HEK293 (cell line): ENCODE measurements at regions not wholly inside any gene's neighbourhood (a gene's known extent, or its start where the extent isn't known, plus 50 kb on each side); places are given as distances from the start of the nearest gene placed in this dataset.

Experiments used
- PRDM10 ChIP-seq: fragments of 450-650 bp; formaldehyde crosslinking; IDR thresholded peaks from 2 replicates; pipeline ENCODE4 v1.5.1; 2016; ENCODE audit warnings: missing biosample characterization, missing genetic modification characterization
- REST ChIP-seq: fragments of 450-650 bp; formaldehyde crosslinking; IDR thresholded peaks from 2 replicates; pipeline ENCODE4 v1.5.1; 2016; ENCODE audit warnings: missing biosample characterization, missing genetic modification characterization
- SCRT1 ChIP-seq: fragments of 450-650 bp; formaldehyde crosslinking; IDR thresholded peaks from 2 replicates; pipeline ENCODE4 v1.5.1; 2016; ENCODE audit warnings: missing biosample characterization, missing genetic modification characterization, borderline replicate concordance
- TCF7L2 ChIP-seq: IDR thresholded peaks from 2 replicates; pipeline ENCODE4 v1.6.1; 2011; ENCODE audit warnings: low read depth, mild to moderate bottlenecking, inconsistent platforms, low read length, moderate library complexity, borderline replicate concordance
- YY1 ChIP-seq: fragments of 450-650 bp; formaldehyde crosslinking; IDR thresholded peaks from 2 replicates; pipeline ENCODE4 v1.5.1; 2018; ENCODE audit warnings: missing biosample characterization, missing genetic modification characterization
- ZNF138 ChIP-seq: fragments of 450-650 bp; formaldehyde crosslinking; IDR thresholded peaks from 2 replicates; pipeline ENCODE4 v1.5.1; 2016; ENCODE audit warnings: missing biosample characterization, missing genetic modification characterization, borderline replicate concordance
- ZNF2 ChIP-seq: fragments of 450-650 bp; formaldehyde crosslinking; IDR thresholded peaks from 2 replicates; pipeline ENCODE4 v1.5.1; 2016; ENCODE audit warnings: missing biosample characterization, missing genetic modification characterization
- ZNF24 ChIP-seq: fragments of 450-650 bp; formaldehyde crosslinking; IDR thresholded peaks from 2 replicates; pipeline ENCODE4 v1.5.1; 2016; ENCODE audit warnings: missing biosample characterization, missing genetic modification characterization
- ZNF366 ChIP-seq: fragments of 450-650 bp; formaldehyde crosslinking; conservative IDR thresholded peaks from 2 replicates; pipeline ENCODE4 v1.5.1; 2016; ENCODE audit warnings: missing biosample characterization, missing genetic modification characterization
- ZNF530 ChIP-seq: fragments of 450-650 bp; formaldehyde crosslinking; IDR thresholded peaks from 2 replicates; pipeline ENCODE4 v1.5.1; 2016; ENCODE audit warnings: low read depth, missing biosample characterization, missing genetic modification characterization
- ZNF548 ChIP-seq: fragments of 450-650 bp; formaldehyde crosslinking; IDR thresholded peaks from 2 replicates; pipeline ENCODE4 v1.5.1; 2016; ENCODE audit warnings: missing biosample characterization, missing genetic modification characterization
- ZNF629 ChIP-seq: fragments of 450-650 bp; formaldehyde crosslinking; IDR thresholded peaks from 2 replicates; pipeline ENCODE4 v1.5.1; 2017; ENCODE audit warnings: missing biosample characterization, missing genetic modification characterization
- ZSCAN23 ChIP-seq: fragments of 450-650 bp; formaldehyde crosslinking; IDR thresholded peaks from 2 replicates; pipeline ENCODE4 v1.5.1; 2016; ENCODE audit warnings: missing biosample characterization, missing genetic modification characterization
- TF ChIP-seq, protein P1 (sequence below): fragments of 450-650 bp; formaldehyde crosslinking; IDR thresholded peaks from 2 replicates; pipeline ENCODE4 v1.5.1; 2016; ENCODE audit warnings: missing biosample characterization, missing genetic modification characterization

GRCh38 chr18:47341678-47342077, 90.2 kb upstream of the SKOR2 start:
- TF ChIP-seq SCRT1 (tag by site-specific recombination) (no peak), PRDM10 (tag by site-specific recombination) (no peak), REST (tag by site-specific recombination) (no peak), TCF7L2 (no peak), ZNF530 (tag by site-specific recombination) (no peak), YY1 (no peak), ZNF366 (tag by site-specific recombination) (no peak), ZNF548 (tag by site-specific recombination) (no peak), ZNF138 (tag by site-specific recombination) (no peak), ZSCAN23 (tag by site-specific recombination) (no peak), ZNF24 (tag by site-specific recombination) (no peak), ZNF2 (no peak), ZNF629 (tag by site-specific recombination) (no peak)
- TF ChIP-seq, protein P1, sequence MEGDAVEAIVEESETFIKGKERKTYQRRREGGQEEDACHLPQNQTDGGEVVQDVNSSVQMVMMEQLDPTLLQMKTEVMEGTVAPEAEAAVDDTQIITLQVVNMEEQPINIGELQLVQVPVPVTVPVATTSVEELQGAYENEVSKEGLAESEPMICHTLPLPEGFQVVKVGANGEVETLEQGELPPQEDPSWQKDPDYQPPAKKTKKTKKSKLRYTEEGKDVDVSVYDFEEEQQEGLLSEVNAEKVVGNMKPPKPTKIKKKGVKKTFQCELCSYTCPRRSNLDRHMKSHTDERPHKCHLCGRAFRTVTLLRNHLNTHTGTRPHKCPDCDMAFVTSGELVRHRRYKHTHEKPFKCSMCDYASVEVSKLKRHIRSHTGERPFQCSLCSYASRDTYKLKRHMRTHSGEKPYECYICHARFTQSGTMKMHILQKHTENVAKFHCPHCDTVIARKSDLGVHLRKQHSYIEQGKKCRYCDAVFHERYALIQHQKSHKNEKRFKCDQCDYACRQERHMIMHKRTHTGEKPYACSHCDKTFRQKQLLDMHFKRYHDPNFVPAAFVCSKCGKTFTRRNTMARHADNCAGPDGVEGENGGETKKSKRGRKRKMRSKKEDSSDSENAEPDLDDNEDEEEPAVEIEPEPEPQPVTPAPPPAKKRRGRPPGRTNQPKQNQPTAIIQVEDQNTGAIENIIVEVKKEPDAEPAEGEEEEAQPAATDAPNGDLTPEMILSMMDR (tag by site-specific recombination) = no peak
